Stomach smooth muscle (tissue), 2 donors: ENCODE measurements at regions not wholly inside any gene's neighbourhood (a gene's known extent, or its start where the extent isn't known, plus 50 kb on each side); places are given as distances from the start of the nearest gene placed in this dataset.
"Not testable (repeated sequence)": the region's sequence is repeated elsewhere in the genome, so short reads cannot be mapped to it uniquely, and the experiment has no call there.

Source experiments
- H3K27ac ChIP-seq: one replicate; pipeline ENCODE4 v1.7.0; 2013; ENCODE audit warnings: mild to moderate bottlenecking, low read length, inconsistent platforms
- H3K27me3 ChIP-seq, 2 donors: one replicate each; pipeline ENCODE4 v1.7.0; 2013; ENCODE audit warnings: low read length in 2 of 2; ENCODE audit not compliant: insufficient read depth in 2 of 2, control insufficient read depth in 1 of 2
- H3K36me3 ChIP-seq, 2 donors: one replicate each; pipeline ENCODE4 v1.7.0; 2013; ENCODE audit warnings: low read length in 2 of 2; ENCODE audit not compliant: control insufficient read depth in 2 of 2, insufficient read depth in 2 of 2
- H3K4me1 ChIP-seq: one replicate; pipeline ENCODE4 v1.7.0; 2013; ENCODE audit warnings: low read length; ENCODE audit not compliant: control insufficient read depth, insufficient read depth
- H3K4me3 ChIP-seq, 2 donors: one replicate each; pipeline ENCODE4 v1.7.0; 2013; ENCODE audit warnings: low read length in 2 of 2
- H3K9ac ChIP-seq, 2 donors: one replicate each; pipeline ENCODE4 v1.7.0; 2013; ENCODE audit warnings: low read length in 2 of 2, mild to moderate bottlenecking in 1 of 2
- H3K9me3 ChIP-seq, 2 donors: one replicate each; pipeline ENCODE4 v1.7.0; 2013; ENCODE audit warnings: low read length in 2 of 2; ENCODE audit not compliant: control insufficient read depth in 2 of 2
- donor health status: healthy.
- donor health status: Pancreatic carcinoma.

DNA sequence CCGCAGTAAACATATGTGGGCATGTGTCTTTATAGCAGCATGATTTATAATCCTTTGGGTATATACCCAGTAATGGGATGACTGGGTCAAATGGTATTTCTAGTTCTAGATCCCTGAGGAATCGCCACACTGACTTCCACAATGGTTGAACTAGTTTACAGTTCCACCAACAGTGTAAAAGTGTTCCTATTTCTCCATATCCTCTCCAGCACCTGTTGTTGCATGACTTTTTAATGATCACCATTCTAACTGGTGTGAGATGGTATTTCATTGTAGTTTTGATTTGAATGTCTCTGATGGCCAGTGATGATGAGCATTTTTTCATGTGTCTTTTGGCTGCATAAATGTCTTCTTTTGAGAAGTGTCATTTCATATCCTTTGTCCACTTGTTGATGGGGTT, 238.6 kb upstream of the ZNF337 start:
- H3K27ac ChIP-seq, H3K27me3 ChIP-seq, H3K9me3 ChIP-seq, H3K4me1 ChIP-seq, H3K4me3 ChIP-seq, H3K36me3 ChIP-seq, H3K9ac ChIP-seq: not testable (repeated sequence)

DNA sequence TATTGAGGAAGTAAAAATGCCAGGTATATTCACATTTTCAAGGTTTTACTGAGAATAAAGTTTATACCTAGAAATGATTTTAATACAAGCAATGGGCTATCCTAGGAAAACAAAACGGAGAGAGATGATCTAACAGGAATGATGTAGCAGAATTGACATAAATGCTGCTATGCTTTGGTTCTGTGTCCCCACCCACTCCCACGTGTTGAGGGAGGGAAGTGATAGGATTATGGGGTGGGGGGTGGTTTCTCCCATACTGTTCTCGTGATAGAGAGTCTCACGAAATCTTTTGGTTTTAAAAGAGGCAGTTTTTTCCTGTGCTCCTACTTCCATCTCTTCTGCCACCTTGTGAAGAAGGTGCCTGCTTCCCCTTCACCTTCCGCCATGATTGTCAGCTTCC, 236.2 kb upstream of the ZNF337 start:
- not testable (repeated sequence) for H3K9me3 ChIP-seq, H3K27me3 ChIP-seq, H3K4me1 ChIP-seq, H3K27ac ChIP-seq, H3K4me3 ChIP-seq, H3K9ac ChIP-seq, H3K36me3 ChIP-seq

DNA sequence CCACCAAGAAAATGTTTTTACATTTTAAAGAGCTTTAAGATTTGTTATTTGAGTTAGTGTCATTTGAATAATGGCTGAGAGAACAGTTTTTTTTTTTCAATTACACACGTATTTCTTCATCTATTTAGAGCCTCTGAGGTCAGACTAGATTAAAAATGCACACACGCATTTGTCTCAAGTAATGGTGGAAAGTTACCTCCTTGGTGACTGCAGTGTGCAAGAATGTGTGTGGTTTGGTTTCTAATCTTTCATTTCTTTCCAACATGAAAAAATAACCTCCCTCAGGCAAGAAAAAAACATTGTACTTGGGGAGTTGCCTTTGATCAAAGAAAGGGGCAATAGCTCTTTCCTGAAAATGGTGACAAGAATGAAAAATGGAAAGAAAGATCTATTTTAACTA, 235.5 kb upstream of the ZNF337 start:
- not testable (repeated sequence) for H3K36me3 ChIP-seq, H3K9me3 ChIP-seq, H3K4me3 ChIP-seq, H3K27ac ChIP-seq, H3K9ac ChIP-seq, H3K4me1 ChIP-seq, H3K27me3 ChIP-seq

- not testable (repeated sequence) for H3K27me3 ChIP-seq, H3K36me3 ChIP-seq, H3K9me3 ChIP-seq, H3K9ac ChIP-seq, H3K4me1 ChIP-seq, H3K4me3 ChIP-seq, H3K27ac ChIP-seq
Measured at GRCh38 chr20:25902321-25902720, 205.7 kb upstream of the ZNF337 start.

DNA sequence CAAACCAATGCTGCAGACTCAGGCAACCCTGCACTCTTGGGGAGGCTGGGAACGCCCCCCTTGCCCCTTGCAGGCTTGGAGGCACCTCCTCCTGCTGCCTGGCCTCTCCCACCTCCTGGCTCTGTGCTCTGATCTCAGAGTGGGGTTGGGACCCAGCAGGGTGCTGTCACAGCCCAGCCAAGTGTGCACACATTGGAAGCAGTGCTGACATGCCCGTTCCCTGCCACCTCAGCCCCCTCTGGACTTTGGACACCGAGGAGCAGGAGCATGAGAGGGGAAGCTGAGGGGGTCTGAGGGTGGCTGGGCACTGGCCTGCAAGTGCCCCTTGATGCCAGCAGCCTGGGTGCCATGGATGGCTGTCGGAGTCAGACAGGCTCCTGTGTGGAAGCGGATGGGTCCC, 202.0 kb upstream of the ZNF337 start:
- H3K4me3 ChIP-seq, H3K27me3 ChIP-seq, H3K36me3 ChIP-seq, H3K4me1 ChIP-seq, H3K9ac ChIP-seq, H3K9me3 ChIP-seq, H3K27ac ChIP-seq: not testable (repeated sequence)

GRCh38 chr20:25879096-25879495, 182.4 kb upstream of the ZNF337 start:
- H3K9ac ChIP-seq, H3K4me1 ChIP-seq, H3K4me3 ChIP-seq, H3K9me3 ChIP-seq, H3K36me3 ChIP-seq, H3K27me3 ChIP-seq, H3K27ac ChIP-seq: not testable (repeated sequence)

DNA sequence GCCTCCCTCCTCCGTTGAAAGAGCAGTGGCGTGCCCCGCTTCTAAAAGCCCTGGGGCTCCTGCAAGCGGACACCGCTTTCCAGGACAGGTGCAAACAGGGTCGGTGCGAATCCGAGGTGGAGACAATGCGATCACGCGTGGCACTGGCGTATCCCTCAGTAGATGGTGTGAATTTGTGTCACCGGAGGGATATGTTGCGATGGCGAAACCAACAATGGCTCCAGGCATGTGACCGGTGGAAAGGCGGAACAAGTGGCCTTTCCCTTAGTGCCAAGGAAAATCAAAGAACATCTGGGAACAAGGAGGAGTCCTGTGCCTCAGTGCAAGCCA, 172.0 kb upstream of the ZNF337 start:
- Histone ChIP-seq H3K9ac (peak overlapping the region; percentile 13 to 58), H3K4me1 (peaks cover 24% of the 10 kb centered on the region), H3K4me3 (peak overlapping the region; percentile 68 to 77)
- not testable (repeated sequence) for H3K27ac ChIP-seq, H3K36me3 ChIP-seq, H3K27me3 ChIP-seq, H3K9me3 ChIP-seq

DNA sequence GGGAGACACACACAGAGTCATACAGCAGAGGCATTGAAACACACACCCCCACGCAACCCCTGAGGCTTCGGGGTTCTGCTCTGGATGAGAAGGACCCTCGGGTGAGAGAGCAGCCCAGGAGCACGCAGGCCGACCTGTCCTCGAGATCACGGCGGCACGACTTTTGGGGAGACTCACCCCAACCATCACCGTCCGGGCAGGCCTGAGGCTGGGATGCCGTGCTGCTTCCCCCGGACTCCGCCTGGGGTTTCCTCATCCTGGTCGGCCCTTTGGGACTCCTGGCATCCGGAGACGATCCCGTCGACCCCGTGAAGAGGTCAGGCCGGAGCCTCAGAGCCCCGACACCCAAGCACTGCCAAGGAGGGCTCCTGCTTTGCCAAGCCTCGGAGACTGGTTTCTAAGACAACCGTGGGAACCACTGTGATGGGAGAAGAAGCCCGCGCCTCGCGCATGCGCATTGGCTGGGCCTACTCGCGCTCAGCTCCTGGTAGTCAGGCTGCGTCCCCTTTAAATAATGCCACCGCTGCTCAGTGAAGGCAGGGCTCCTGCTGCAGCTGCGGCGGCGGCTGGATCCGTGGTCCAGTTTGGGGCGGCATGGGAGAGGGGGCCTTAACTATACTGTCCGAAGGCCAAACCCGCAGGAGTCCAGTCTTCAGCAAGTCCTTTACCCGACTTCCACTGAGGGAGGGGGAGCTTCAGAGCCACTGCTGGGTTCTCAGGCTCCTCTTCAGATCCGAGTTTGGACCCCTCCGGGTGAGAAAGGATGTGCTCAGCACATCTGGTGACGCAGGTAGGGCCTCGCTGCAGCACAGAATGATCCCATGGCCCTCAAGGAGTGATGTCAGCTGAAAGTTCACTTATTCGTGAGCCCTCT, 171.4 kb upstream of the ZNF337 start:
- H3K36me3 ChIP-seq, result no peaks in the 10 kb centered on the region
- H3K9ac ChIP-seq, result peak overlapping the region; percentile 13 to 58
- peak overlapping the region; percentile 68 to 77 for H3K4me3 ChIP-seq
- H3K27me3 ChIP-seq, result no peaks in the 10 kb centered on the region
- H3K9me3 ChIP-seq, result no peaks in the 10 kb centered on the region
- H3K27ac ChIP-seq, result no peak overlapping the region
- peaks cover 28% of the 10 kb centered on the region for H3K4me1 ChIP-seq

DNA sequence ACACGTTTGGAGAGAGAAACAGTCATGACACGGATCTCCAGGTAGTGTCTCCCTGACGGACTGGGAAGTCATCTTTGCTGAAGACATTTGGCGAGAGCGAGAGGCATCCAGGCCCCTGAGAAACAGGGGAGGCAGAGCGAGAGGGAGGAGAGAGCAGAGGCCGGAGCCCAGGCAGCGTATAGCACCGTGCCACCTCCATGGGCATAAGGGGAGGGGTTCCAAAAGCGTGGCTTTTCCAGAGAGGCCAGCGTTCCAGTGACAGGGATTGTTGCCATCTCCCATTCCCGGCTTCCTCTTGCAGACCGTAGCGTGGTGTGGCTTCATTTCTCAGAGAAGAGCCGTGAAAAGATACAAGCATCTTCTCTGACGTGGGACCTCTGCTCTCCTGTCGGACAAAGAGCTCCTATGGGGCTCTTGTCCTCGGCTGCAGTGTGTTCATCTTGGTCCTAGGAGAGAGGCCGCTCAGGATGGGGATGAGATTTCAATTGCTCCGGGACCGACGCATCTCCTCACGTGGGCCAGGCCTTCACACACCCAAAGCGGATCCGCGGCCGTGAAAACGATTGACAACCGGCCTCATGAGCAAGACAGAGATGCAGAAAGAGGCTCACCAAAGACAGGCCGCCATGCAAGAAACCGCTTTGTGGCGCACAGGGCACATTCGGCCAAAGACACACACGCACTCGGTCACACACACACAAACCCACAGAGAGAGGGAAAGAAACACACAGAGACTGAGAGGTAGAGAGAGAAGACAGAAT, 170.5 kb upstream of the ZNF337 start:
- H3K27ac ChIP-seq, H3K27me3 ChIP-seq, H3K9ac ChIP-seq, H3K9me3 ChIP-seq, H3K36me3 ChIP-seq, H3K4me3 ChIP-seq: not testable (repeated sequence)
- peaks cover 35% of the 10 kb centered on the region for H3K4me1 ChIP-seq

GRCh38 chr20:25865715-25866656, 169.3 kb upstream of the ZNF337 start:
- H3K4me3 ChIP-seq, result peak overlapping the region; percentile 58 to 71
- H3K9me3 ChIP-seq, result no peaks in the 10 kb centered on the region
- no peaks in the 10 kb centered on the region for H3K27me3 ChIP-seq
- peaks cover 44% of the 10 kb centered on the region for H3K4me1 ChIP-seq
- peak overlapping the region; percentile 8 to 55 for H3K9ac ChIP-seq
- H3K27ac ChIP-seq, result no peak overlapping the region
- H3K36me3 ChIP-seq, result no peaks in the 10 kb centered on the region
